Mammary epithelial cell (primary cell): ENCODE measurements at regions not wholly inside any gene's neighbourhood (a gene's known extent, or its start where the extent isn't known, plus 50 kb on each side); places are given as distances from the start of the nearest gene placed in this dataset.

Source experiments
- CTCF ChIP-seq, 2 donors: IDR thresholded peaks in 1 of 2; conservative IDR thresholded peaks in 1 of 2; 2 replicates each; pipeline ENCODE4 v1.5.1; 2011 to 2012; ENCODE audit warnings: inconsistent platforms in 2 of 2, low read length in 2 of 2, mild to moderate bottlenecking in 2 of 2, control low read depth in 1 of 2, low read depth in 1 of 2; ENCODE audit not compliant: insufficient read depth in 1 of 2; ENCODE audit errors: extremely low read depth in 1 of 2
- EZH2 ChIP-seq: IDR thresholded peaks from 2 replicates; pipeline ENCODE4 v1.6.1; 2012; ENCODE audit warnings: low read length, inconsistent platforms, borderline replicate concordance

GRCh38 chr12:131449027-131449426 is 261.9 kb upstream of the SFSWAP start:
- TF ChIP-seq CTCF (conservative IDR thresholded peaks at IDR 0.05 in 1 of 2, IDR thresholded peaks at IDR 0.05 in 1 of 2; ENCODE audit: extremely low read depth in 1 of 2, insufficient read depth in 1 of 2, low read depth in 1 of 2, low read length in 2 of 2) = no peak
- TF ChIP-seq EZH2 = no peak
